GM21723 (cell line): ENCODE measurements at regions not wholly inside any gene's neighbourhood (a gene's known extent, or its start where the extent isn't known, plus 50 kb on each side); places are given as distances from the start of the nearest gene placed in this dataset.

Experiments used
- ATAC-seq: cut with Tn5 transposase; IDR thresholded peaks from one replicate; pipeline ENCODE4 v1.9.1; 2021; ENCODE audit warnings: mild to moderate bottlenecking, moderate library complexity; ENCODE audit not compliant: unreplicated experiment

DNA sequence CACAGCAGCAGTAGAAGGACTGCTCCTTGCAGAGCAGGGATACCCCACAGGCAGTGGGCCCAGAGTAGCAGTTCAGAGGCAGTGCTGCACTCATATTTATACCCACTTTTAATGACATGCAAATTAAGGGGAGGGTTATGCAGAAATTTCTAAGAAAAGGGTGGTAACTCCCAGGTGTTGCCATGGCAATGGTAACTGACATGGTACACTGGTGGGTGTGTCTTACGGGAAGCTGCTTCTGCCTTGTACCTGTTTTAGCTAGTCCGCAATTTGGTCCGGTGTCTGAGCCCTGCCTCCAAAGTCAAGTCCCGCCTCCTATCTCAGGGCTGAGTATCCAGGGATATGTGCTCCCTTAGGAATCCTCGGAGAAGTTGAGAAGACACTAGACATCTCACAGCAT, 79.2 kb upstream of the UQCRFS1 start:
- ATAC-seq: no peak

DNA sequence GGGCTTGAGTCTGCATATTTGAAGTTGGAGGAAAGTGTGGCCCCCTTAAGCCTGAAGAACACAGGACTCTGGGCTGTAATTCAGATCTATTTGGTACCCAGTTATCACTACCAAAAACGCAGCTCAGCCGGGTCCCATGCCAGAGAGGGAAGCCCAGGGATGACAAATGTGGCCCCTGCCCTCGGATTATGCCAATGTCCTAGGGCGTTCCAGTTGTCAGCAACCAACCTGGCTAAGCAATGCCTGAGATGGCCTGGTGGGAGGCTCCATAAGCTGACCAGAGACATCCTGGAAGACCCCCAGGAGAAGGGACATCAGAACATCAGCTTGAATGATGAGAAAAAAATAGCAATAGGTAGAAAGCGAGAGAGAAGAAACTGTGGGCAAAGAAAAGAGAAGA, 79.6 kb upstream of the UQCRFS1 start:
- no peak for ATAC-seq

DNA sequence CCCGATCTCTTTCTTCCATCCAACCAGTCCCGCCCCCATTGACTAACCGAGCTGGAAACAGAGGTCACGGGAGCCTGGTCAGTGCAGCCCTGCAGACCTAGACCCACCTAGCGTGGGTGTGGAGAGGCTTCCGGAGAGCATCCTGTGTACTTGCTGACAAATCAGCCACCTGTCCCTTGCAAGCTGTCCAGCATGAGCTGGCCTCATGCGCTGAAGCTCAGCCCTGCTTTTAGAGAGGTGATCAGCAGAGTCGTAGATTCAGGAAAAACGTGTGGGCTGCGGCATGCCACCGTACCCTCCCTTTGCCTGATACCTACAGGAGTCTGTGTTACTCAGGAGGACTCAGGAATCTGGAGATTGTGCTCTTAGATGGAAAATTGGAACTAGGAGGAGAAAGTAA, 80.3 kb upstream of the UQCRFS1 start:
- no peak for ATAC-seq

DNA sequence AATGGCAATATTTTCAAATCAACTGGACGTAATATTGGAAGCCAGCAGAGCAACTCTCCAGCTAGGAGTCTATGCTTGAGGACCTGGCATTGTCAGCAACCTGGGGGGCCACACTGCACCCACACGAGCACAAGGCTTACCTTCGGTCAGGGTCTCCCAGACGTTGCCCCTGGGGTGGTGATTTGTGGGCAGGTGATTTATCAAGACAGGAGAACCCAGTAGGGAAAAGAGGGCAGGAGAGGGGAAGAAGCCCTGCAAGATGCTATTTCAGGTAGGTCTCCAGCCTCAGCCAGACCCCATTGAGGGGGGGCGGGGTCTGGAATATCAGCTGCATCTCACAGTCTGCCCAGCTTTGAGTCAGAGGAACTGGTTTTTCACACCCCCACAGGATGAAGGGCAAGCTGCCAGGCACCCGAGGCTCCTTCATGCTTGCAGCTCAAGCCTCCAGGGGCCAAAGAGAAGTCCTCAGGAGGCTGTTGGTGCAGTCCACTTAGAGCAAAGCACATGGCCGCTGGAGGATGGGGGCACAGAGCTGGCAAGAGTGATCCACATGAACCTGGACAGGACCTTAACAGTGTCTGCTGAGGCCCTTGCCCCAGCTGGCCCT, 80.9 kb upstream of the UQCRFS1 start:
- no peak for ATAC-seq

DNA sequence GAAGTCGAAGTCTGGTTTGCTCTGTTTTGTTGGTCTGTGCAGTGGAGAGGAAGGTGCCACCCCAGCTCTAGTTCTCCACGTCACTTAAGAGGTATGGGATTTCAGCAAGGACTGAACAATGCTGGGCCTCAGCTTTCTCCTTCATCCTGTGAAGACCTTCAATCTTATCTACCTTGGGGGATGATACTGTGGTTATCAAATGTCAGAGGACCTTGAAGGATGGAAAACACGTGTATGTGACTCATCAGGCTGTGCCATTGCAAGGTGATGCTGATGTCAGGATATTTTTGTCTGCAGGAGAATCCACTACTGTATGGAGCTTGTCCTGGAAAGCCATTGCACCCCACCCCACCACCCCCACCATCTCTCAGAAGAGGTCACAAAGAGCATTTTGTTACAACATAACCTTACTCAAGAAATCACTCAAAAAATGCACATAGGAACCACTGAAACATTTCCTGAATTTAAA, 81.4 kb upstream of the UQCRFS1 start:
- no peak for ATAC-seq

DNA sequence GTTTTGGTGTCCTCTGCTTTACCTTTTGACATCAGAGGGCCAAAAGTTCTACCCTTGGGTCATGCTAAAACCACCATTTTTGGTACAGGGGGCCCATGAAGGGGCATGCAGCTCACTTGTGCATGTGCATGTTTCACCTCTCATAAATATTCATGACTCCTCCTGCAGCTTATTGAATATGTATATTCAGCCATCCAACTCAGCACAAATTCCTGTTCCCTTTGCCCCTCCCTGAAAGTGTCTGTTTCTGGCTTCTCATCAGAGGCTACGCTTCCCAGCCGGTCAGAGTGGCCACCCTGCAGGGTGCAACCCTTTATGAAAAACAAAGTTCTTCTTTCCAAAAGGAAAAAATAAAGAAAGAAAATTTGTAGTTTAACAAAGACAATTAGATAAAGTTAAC, 82.3 kb upstream of the UQCRFS1 start:
- no peak for ATAC-seq

DNA sequence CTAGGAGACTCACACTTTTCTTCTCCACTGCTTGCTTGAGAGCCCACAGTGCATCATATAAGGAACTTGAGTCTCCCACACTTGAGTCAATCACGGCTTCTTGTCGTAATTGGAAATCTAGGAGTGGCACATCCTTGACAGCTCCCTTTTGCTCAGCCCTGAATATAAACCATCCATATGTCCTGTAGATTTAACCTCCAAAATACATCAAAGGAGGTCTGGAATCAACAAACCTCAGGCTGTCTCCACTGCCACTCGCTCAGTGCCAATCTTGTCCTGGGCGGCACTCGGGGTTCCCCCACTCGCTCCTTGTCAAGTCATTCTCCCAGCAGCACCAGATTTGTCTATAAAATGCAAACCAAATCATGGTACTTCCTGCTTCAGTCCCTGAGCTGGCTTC, 84.4 kb upstream of the UQCRFS1 start:
- no peak for ATAC-seq

DNA sequence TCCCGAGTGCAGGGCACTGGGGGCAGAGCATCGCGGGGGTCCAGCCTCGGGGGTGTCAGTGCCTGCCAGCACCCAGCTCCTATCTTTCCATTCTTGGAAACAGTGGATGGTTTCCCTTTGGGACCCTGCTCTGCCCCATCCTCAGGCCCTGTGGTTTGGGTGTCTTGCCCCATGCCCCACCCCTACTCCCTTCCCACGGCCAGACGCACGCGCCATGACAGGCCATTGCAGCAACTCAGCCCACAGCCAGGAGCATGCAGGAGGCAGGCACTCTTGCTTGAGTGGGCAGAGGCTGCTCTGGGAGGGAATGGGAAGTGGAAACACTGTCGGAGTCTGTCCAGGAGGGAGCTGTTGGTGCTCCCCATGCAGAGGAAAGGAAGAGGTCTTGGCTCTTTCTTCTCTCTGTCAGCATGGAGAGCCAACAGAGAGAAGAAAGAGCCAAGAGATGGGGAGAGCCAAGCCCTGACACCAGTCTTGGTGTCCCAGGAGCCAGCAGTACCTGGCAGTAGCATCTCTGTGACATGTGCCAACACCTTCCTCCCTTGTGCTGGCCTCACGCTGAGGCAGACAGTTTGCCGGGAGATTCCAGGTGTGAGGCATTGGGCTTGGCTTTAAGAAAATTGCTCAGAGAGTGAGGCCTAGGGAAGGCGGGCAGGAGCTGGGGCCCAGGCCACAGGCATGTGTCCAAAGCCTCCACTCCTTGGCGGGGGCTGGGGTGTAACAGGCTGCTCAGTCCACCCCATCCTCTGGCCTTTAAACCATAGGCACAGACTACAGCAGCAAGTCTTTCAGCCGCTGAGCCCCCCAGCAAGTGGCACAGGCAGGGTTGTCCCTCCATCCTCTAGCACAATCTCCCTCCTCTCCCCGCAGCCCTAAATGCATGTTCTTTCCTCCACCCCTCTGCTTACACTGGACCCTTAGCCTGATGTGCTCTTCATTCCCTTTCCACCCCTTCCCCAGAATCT, 86.7 kb upstream of the UQCRFS1 start:
- no peak for ATAC-seq

DNA sequence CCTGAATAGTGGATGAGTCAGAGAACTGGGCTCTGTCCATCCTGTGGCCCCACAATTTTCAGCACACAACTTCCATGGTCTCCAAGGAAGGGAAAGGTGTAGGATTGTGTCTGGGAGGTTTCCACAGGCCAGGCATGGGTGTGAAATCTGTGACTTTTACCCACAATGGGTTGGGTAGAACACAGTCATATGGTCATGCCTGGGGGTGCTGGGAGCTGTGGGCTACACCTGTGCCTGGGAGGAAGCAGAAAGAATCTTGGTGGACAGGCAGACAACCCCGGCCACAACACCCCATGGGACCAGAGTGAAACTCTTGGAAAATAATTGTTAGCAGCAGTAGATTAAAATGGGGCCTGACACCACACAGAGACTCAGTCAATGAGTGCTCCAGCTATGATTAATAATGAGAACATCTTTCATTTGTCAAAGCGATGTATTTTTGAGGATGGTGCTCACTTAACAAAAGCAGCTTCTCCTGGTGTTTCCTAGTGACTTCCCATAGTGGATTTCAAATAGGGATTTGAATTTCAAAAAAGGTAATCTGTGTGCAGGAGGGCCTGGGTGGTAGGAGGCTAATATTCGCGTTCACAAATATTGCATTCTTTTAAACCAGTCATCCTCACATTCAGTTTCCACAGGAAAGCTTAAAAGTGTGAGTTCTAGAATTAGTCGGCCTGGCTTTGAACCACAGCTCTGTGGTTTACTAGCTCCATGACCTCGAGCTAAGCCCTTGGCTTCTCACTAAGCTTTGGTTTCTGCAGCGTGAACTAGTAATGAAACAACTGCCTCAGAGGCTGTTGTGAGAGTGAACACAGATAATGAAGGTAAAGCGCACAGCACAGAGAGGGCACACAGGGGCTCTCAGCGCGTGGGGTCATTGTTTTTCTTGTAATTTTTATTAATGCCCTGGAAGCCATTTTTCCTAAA, 89.3 kb upstream of the UQCRFS1 start:
- ATAC-seq: no peak

DNA sequence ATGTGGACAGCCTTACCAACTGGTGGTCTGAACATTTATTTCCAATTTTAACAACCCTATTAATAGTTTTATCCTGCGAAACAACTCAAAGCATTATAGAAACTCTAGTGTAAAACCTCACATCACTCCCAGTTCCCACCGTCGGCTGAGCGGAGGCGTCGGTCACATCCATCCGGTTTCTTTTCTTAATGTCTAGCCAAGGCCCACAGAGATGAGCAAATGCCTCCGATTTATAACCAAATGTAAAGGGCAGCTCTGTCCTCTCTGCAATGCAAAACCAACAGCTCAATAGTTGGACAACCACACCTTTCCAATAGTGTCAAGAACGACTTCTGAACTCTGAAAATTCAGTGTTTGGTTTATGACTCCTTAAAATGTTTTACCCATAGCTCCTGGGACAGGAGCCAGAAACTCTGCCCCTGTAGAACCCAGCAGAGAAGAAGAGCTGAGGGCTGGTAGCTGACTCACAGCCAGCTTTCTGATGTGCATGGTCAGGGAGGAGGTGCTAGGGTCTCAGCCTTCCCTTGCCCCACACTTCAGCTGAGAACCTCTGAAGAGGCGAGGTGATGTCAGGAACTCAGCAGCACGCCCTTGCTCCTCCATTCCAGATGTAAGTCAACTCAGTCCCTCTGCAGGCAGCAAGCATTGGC, 90.2 kb upstream of the UQCRFS1 start:
- ATAC-seq: no peak

DNA sequence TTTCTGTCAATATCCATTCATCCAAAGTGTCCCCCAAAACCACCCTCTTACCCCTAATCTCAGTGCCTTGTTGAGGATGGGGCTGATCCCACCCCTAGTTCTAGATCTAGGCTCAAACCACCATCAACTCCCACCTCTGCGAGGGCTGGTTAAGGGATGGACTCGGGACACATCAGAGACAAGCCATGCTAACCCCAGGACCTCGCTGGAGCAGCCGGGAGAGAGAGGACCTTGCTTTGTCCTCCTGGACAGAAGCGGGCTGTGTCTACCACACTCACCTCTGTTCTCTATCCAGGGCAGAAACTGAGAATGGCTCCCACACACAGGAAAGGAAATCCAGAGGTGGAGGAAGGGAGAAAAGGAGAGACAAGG, 90.8 kb upstream of the UQCRFS1 start:
- no peak for ATAC-seq

DNA sequence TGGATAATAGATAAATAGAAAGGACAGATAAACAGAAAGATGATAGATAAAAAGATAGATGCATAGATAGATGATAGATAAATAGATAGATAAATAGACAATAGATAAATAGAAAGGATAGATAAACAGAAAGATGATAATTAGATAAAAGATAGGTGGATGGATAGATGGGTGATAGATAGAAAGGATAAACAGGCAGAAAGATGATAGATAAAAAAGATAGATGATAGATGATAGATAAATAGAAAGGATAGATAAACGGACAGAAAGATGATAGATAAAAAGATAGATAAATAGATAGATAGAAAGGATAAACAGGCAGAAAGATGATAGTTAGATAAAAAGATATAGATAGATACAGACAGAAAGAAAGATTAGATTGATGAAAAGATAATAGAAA, 92.3 kb upstream of the UQCRFS1 start:
- no peak for ATAC-seq

DNA sequence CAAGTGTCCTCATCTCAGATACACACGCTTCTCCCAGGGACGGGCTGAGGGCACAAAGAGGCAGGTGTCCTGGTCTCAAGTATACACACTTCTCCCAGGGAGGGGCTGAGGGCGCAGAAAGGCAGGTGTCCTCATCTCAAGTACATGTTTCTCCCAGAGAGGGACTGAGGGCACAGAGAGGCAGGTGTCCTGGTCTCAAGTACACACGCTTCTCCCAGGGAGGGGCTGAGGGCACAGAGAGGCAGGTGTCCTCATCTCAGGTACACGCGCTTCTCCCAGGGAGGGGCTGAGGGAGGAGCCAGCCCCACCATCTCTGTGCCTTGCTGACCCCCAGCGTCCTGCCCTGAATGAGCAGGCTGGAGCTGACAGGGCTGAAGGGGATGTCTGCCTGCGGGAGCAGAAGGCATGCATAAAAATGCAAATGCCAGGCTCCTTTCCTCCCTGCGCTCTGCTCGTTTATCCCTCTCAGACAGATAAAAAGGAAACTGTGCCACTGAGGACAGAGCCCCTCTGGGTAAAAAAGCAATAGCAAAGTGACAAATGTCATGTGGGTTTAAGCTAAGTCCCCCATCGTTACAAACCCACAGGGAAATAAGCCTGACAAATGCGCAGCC, 96.1 kb upstream of the UQCRFS1 start:
- ATAC-seq: no peak

DNA sequence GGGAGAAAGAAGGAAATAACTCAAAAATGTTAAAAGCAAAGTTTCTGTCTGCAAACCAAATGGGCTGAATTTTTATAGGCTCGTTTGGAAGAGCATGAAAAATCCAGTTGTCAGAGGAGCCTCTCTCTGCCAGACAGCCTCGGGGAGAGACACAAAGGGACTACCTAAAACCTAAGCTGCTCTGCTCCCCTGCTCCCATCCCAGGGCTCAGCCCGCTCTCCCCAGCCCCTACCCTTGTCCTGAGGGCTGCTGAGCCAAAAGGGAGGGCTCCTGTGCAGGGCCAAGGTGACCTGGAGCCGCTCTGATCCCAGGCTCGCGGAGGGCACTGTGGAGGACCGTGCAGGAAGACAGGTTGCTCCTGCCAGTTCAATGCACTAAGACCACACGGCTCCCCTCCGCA, 96.7 kb upstream of the UQCRFS1 start:
- ATAC-seq: no peak

DNA sequence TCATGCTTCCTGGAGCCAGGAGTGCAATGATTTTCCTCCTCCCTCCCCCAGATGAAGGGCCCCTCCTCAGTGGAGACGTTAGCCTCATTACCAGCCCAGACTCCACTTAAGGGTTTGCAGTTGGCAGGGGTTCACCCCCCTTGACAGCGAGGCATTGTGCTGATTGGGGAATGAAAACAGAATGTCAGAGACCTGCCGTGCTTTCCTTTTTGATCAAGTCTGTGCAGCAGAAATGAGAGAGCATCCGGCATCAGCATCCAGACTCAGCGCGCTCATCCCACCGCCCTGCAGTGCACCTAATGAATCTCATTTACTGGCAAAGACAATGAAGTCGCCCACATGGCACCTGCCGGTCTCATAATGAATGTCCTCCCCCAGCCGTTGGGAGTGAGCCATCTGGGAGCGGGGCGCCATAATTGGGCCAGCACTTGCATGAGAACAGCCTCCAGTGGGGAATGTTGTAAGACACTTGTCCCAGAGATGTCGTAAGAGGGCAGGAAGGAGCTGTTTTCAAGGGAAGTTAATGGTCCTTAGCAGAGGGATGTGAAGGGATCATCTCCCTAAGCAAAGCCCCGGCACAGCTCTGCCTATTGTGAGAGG, 98.3 kb upstream of the UQCRFS1 start:
- ATAC-seq: no peak

DNA sequence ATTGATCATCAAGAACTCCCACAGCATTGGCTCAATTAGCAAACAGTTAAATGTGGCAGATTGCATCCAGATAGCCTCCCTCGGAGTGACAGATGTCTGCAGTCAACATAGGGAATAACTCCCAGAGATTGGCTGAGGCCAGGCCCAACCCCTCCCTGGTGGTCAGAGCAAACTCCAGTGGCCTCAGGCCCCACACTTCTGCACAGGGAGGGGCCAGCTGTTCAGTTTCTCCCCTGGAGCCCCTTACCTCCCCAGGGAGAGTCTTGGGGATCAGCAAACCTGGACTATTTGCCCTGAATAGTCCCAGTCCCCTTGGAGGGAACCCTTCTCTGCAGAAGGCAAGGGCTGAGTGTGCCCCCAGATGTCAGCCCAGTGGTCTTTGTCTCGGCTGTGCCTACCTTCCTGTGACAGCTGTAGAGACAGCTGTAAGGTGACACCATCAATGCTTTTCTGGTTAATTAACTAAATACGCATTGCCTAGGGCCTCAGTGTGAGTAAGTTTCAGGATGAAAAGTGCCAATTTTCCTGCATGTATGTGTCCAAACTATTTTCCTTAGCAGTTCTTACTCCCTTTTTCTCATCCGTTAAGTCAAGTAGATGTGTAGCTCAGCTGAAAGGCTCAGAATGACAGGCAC, 102.7 kb upstream of the UQCRFS1 start:
- no peak for ATAC-seq

DNA sequence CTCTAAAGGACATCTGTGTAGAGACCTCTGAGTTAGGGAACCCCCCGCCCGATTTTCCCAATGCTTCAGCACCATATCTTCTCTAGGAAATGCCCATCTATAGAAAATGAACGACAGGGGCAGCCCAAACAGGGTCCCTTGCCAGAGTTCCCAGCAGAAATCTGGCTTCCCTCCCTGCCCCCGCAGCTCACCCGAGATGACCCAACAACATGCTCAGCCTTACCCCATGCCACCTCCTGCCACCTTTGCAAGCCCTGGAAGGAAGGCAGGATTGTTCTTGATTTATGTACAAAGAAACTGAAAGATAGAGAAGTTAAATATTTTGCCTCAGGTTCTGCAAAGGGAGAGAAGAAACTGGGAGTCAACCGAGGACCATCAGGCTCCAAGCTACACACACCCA, 105.6 kb upstream of the UQCRFS1 start:
- ATAC-seq: no peak

DNA sequence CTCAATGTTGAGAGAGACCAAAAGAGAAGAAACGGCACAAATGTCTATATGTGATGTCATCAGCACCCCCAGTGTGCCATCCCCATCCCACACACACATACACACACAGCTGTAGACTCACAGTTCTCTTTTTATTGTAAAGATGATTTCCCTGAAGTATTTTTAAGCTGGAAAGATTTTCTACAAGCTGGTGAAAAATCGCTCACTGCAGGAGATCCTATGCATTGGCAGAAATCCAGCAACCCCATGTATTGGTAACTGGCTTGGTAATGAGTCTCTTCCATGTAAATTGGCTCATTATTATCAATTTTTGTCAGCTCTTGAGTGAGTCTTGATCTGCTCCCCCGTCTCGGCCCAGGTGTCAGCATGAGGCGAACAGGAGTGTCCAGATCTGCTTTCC, 107.1 kb upstream of the UQCRFS1 start:
- ATAC-seq: no peak

DNA sequence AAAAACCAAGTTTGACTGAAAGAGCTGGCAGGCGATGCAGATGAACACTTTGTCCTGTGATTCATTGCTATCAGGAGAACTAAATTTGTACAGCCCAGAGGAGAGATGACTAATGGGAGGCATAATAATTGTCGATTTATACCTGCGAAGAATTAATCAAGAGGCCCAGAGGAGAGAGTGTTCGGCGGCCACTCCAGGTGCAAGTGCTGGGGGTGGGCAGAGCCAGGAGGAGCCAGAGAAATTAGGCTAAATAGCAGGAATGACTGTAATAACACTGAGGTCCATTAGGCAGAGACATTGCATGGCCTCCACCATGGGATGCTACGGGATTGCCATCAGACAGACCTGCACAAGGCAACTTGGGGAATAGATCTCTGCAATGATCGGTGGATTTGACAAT, 107.7 kb upstream of the UQCRFS1 start:
- ATAC-seq: no peak

DNA sequence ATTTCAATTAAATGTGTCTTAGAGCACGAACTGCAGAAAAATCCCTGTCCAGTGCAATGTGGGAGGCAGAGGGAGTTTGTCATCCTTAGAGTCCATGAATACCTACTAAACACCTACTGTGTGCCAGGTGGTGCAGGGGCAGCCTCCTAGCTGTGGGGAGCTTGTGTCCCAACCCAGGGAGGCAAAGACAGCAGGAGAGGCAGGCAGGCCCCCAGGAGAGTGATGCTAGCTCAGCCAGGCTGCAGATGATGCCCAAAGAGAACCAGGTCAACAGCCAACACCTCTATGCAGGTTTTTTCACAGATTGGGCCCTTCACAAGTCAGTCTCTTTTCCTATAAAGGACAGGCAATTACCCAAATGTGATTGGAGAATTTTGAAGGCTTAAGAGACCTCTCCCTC, 108.2 kb upstream of the UQCRFS1 start:
- no peak for ATAC-seq
